Activated naive CD4-positive, alpha-beta T cell treated with anti-CD3 and anti-CD28 coated beads for 36 hours (primary cell): ENCODE measurements at regions not wholly inside any gene's neighbourhood (a gene's known extent, or its start where the extent isn't known, plus 50 kb on each side); places are given as distances from the start of the nearest gene placed in this dataset.

Experiments used
- CTCF ChIA-PET: fragments of 350-600 bp; sonication (Branson Sonifier 250); formaldehyde crosslinking; loops from one replicate; lab custom pipeline; 2021; ENCODE audit warnings: antibody characterized with exemption; lab: Charles Lee
- DNase-seq: peaks from one replicate; pipeline ENCODE4 v3.0.0-alpha.2; 2020
- H3K27ac Mint-ChIP-seq: one replicate; pipeline ENCODE4 v1.8.0; 2021; ENCODE audit warnings: mild to moderate bottlenecking, mixed read lengths
- H3K27me3 Mint-ChIP-seq: one replicate; pipeline ENCODE4 v1.8.0; 2021; ENCODE audit warnings: low read depth, mixed read lengths
- H3K36me3 Mint-ChIP-seq: one replicate; pipeline ENCODE4 v1.8.0; 2021; ENCODE audit warnings: low read depth, mixed read lengths
- H3K4me1 Mint-ChIP-seq: one replicate; pipeline ENCODE4 v1.8.0; 2021; ENCODE audit warnings: low read depth, mixed read lengths
- H3K4me3 Mint-ChIP-seq: one replicate; pipeline ENCODE4 v1.8.0; 2021; ENCODE audit warnings: mild to moderate bottlenecking, moderate library complexity, mixed read lengths
- H3K9me3 Mint-ChIP-seq: one replicate; pipeline ENCODE4 v1.8.0; 2021; ENCODE audit warnings: mixed read lengths
- intact Hi-C: fragments of 100-400 bp; cut with micrococcal nuclease; formaldehyde crosslinking; loops from one replicate; pipeline ENCODE4 v1.15.1; 2023

GRCh38 chr12:83666690-83667089 lies 980.0 kb downstream of the TMTC2 start:
- no peak for DNase-seq
- CTCF ChIA-PET, result no interaction called here
- Mint-ChIP-seq H3K4me3 (no peak overlapping the region), H3K27ac (no peak overlapping the region), H3K36me3 (no peaks in the 10 kb centered on the region), H3K4me1 (no peaks in the 10 kb centered on the region), H3K27me3 (no peaks in the 10 kb centered on the region), H3K9me3 (no peaks in the 10 kb centered on the region)
- intact Hi-C loops, result no loop called here

- Mint-ChIP-seq H3K4me1 (no peaks in the 10 kb centered on the region), H3K4me3 (no peak overlapping the region), H3K27me3 (no peaks in the 10 kb centered on the region), H3K36me3 (no peaks in the 10 kb centered on the region), H3K9me3 (no peaks in the 10 kb centered on the region), H3K27ac (no peak overlapping the region)
- intact Hi-C loops, result no loop called here
- CTCF ChIA-PET, result no interaction called here
- no peak for DNase-seq
These were observed 979.0 kb downstream of the TMTC2 start for GRCh38 chr12:83665634-83666218.

GRCh38 chr12:83664650-83665049 lies 977.9 kb downstream of the TMTC2 start:
- no peak overlapping the region for H3K4me3 Mint-ChIP-seq
- no peak overlapping the region for H3K27ac Mint-ChIP-seq
- CTCF ChIA-PET, result interaction anchor here (0.6 kb wide), 1 partner anchor 188 kb away, joined by 3 read pairs; no protein-coding TSS in a partner anchor
- DNase-seq, result no peak
- no peaks in the 10 kb centered on the region for H3K36me3 Mint-ChIP-seq
- no peaks in the 10 kb centered on the region for H3K4me1 Mint-ChIP-seq
- no peaks in the 10 kb centered on the region for H3K9me3 Mint-ChIP-seq
- no peaks in the 10 kb centered on the region for H3K27me3 Mint-ChIP-seq
- intact Hi-C loops, result no loop called here

- DNase-seq, result no peak
- H3K27ac Mint-ChIP-seq, result no peak overlapping the region
- no peaks in the 10 kb centered on the region for H3K27me3 Mint-ChIP-seq
- CTCF ChIA-PET, result no interaction called here
- intact Hi-C loops, result no loop called here
- no peak overlapping the region for H3K4me3 Mint-ChIP-seq
- no peaks in the 10 kb centered on the region for H3K36me3 Mint-ChIP-seq
- no peaks in the 10 kb centered on the region for H3K4me1 Mint-ChIP-seq
- H3K9me3 Mint-ChIP-seq, result no peaks in the 10 kb centered on the region
These were observed 974.1 kb downstream of the TMTC2 start for GRCh38 chr12:83660727-83661358.

GRCh38 chr12:83659321-83659720 lies 972.6 kb downstream of the TMTC2 start:
- no peak for DNase-seq
- Mint-ChIP-seq H3K36me3 (no peaks in the 10 kb centered on the region), H3K27ac (no peak overlapping the region), H3K27me3 (no peaks in the 10 kb centered on the region), H3K4me1 (no peaks in the 10 kb centered on the region), H3K9me3 (no peaks in the 10 kb centered on the region), H3K4me3 (no peak overlapping the region)
- CTCF ChIA-PET, result no interaction called here
- intact Hi-C loops, result no loop called here

- Mint-ChIP-seq H3K4me3 (no peak overlapping the region), H3K36me3 (no peaks in the 10 kb centered on the region), H3K9me3 (peaks cover 5% of the 10 kb centered on the region), H3K4me1 (no peaks in the 10 kb centered on the region), H3K27ac (no peak overlapping the region), H3K27me3 (no peaks in the 10 kb centered on the region)
- DNase-seq, result no peak
- CTCF ChIA-PET, result interaction anchor here (0.6 kb wide), 1 partner anchor 11 kb away, joined by 4 read pairs; no protein-coding TSS in a partner anchor
- intact Hi-C loops, result no loop called here
These were observed 969.3 kb downstream of the TMTC2 start for GRCh38 chr12:83656004-83656403.

GRCh38 chr12:83642205-83642604 lies 955.5 kb downstream of the TMTC2 start:
- H3K27me3 Mint-ChIP-seq, result no peaks in the 10 kb centered on the region
- intact Hi-C loops, result no loop called here
- H3K27ac Mint-ChIP-seq, result no peak overlapping the region
- H3K9me3 Mint-ChIP-seq, result peaks cover 4% of the 10 kb centered on the region
- CTCF ChIA-PET, result no interaction called here
- H3K4me1 Mint-ChIP-seq, result no peaks in the 10 kb centered on the region
- no peak overlapping the region for H3K4me3 Mint-ChIP-seq
- H3K36me3 Mint-ChIP-seq, result no peaks in the 10 kb centered on the region
- DNase-seq, result no peak

- Mint-ChIP-seq H3K9me3 (peaks cover 4% of the 10 kb centered on the region), H3K36me3 (no peaks in the 10 kb centered on the region), H3K27me3 (no peaks in the 10 kb centered on the region), H3K4me3 (no peak overlapping the region), H3K4me1 (no peaks in the 10 kb centered on the region), H3K27ac (no peak overlapping the region)
- no peak for DNase-seq
- intact Hi-C loops, result no loop called here
- CTCF ChIA-PET, result no interaction called here
These were observed 955.1 kb downstream of the TMTC2 start for GRCh38 chr12:83641789-83642188.

- Mint-ChIP-seq H3K9me3 (no peaks in the 10 kb centered on the region), H3K27ac (no peak overlapping the region), H3K4me3 (no peak overlapping the region), H3K36me3 (no peaks in the 10 kb centered on the region), H3K27me3 (no peaks in the 10 kb centered on the region), H3K4me1 (no peaks in the 10 kb centered on the region)
- DNase-seq, result no peak
- intact Hi-C loops, result no loop called here
- CTCF ChIA-PET, result no interaction called here
These were observed 948.1 kb downstream of the TMTC2 start for GRCh38 chr12:83634726-83635267.

GRCh38 chr12:83630526-83630925 lies 943.8 kb downstream of the TMTC2 start:
- no peak overlapping the region for H3K4me3 Mint-ChIP-seq
- CTCF ChIA-PET, result no interaction called here
- H3K36me3 Mint-ChIP-seq, result no peaks in the 10 kb centered on the region

GRCh38 chr12:83629931-83630330 lies 943.2 kb downstream of the TMTC2 start:
- no peaks in the 10 kb centered on the region for H3K4me1 Mint-ChIP-seq
- no peak overlapping the region for H3K4me3 Mint-ChIP-seq
- CTCF ChIA-PET, result no interaction called here
- H3K36me3 Mint-ChIP-seq, result no peaks in the 10 kb centered on the region
- no peak overlapping the region for H3K27ac Mint-ChIP-seq
- H3K27me3 Mint-ChIP-seq, result no peaks in the 10 kb centered on the region
- DNase-seq, result no peak
- H3K9me3 Mint-ChIP-seq, result no peaks in the 10 kb centered on the region
- intact Hi-C loops, result no loop called here

More at GRCh38 chr12:83630526-83630925, 943.8 kb downstream of the TMTC2 start:
- H3K27ac Mint-ChIP-seq, result no peak overlapping the region
- H3K27me3 Mint-ChIP-seq, result no peaks in the 10 kb centered on the region
- H3K9me3 Mint-ChIP-seq, result no peaks in the 10 kb centered on the region
- intact Hi-C loops, result no loop called here
- H3K4me1 Mint-ChIP-seq, result no peaks in the 10 kb centered on the region
- DNase-seq, result no peak

- H3K27me3 Mint-ChIP-seq, result no peaks in the 10 kb centered on the region
- no peaks in the 10 kb centered on the region for H3K36me3 Mint-ChIP-seq
- DNase-seq, result no peak
- intact Hi-C loops, result no loop called here
- H3K4me1 Mint-ChIP-seq, result no peaks in the 10 kb centered on the region
- H3K4me3 Mint-ChIP-seq, result no peak overlapping the region
- no peak overlapping the region for H3K27ac Mint-ChIP-seq
- H3K9me3 Mint-ChIP-seq, result no peaks in the 10 kb centered on the region
- CTCF ChIA-PET, result no interaction called here
These were observed 935.5 kb downstream of the TMTC2 start for GRCh38 chr12:83622205-83622604.

GRCh38 chr12:83619973-83620372 lies 933.3 kb downstream of the TMTC2 start:
- H3K36me3 Mint-ChIP-seq, result no peaks in the 10 kb centered on the region
- H3K9me3 Mint-ChIP-seq, result no peaks in the 10 kb centered on the region
- no peaks in the 10 kb centered on the region for H3K27me3 Mint-ChIP-seq
- intact Hi-C loops, result no loop called here
- no peak for DNase-seq
- H3K4me3 Mint-ChIP-seq, result no peak overlapping the region
- H3K4me1 Mint-ChIP-seq, result no peaks in the 10 kb centered on the region
- CTCF ChIA-PET, result no interaction called here
- H3K27ac Mint-ChIP-seq, result no peak overlapping the region
